ENCODE measurements at regions not wholly inside any gene's neighbourhood (a gene's known extent, or its start where the extent isn't known, plus 50 kb on each side); places are given as distances from the start of the nearest gene placed in this dataset.
"Not testable (repeated sequence)": the region's sequence is repeated elsewhere in the genome, so short reads cannot be mapped to it uniquely, and the experiment has no call there.

GRCh38 chr5:165349735-165350134 lies 1844.3 kb downstream of the MAT2B start:
- DNase-seq (ENCODE audit: low read depth, low spot score) = no peak

- DNase-seq (ENCODE audit: low read depth, low spot score) = no peak
Observed at GRCh38 chr5:165351342-165351741, 1845.9 kb downstream of the MAT2B start.

GRCh38 chr5:165360366-165360765 lies 1854.9 kb downstream of the MAT2B start:
- no peak for DNase-seq (ENCODE audit: low read depth, low spot score)

GRCh38 chr5:165360784-165361542 lies 1855.5 kb downstream of the MAT2B start:
- no peak for DNase-seq (ENCODE audit: low read depth, low spot score)

GRCh38 chr5:165370233-165370632 lies 1864.8 kb downstream of the MAT2B start:
- DNase-seq (ENCODE audit: low read depth, low spot score) = no peak

GRCh38 chr5:165370794-165371193 lies 1865.4 kb downstream of the MAT2B start:
- DNase-seq (ENCODE audit: low read depth, low spot score) = no peak

GRCh38 chr5:165375201-165375600 lies 1869.8 kb downstream of the MAT2B start:
- no peak for DNase-seq (ENCODE audit: low read depth, low spot score)

GRCh38 chr5:165393839-165394238 lies 1888.4 kb downstream of the MAT2B start:
- DNase-seq (ENCODE audit: low read depth, low spot score) = no peak

- DNase-seq (ENCODE audit: low read depth, low spot score) = no peak
Observed at GRCh38 chr5:165397516-165397915, 1892.1 kb downstream of the MAT2B start.

GRCh38 chr5:165400086-165400485 lies 1894.7 kb downstream of the MAT2B start:
- DNase-seq (ENCODE audit: low read depth, low spot score) = no peak

GRCh38 chr5:165404917-165405316 lies 1899.5 kb downstream of the MAT2B start:
- DNase-seq (ENCODE audit: low read depth, low spot score) = no peak

GRCh38 chr5:165405340-165405739 lies 1899.9 kb downstream of the MAT2B start:
- no peak for DNase-seq (ENCODE audit: low read depth, low spot score)

- no peak for DNase-seq (ENCODE audit: low read depth, low spot score)
Observed at GRCh38 chr5:165407352-165407751, 1901.9 kb downstream of the MAT2B start.

GRCh38 chr5:165410476-165410875 lies 1905.1 kb downstream of the MAT2B start:
- DNase-seq (ENCODE audit: low read depth, low spot score) = no peak

GRCh38 chr5:165411532-165411931 lies 1906.1 kb downstream of the MAT2B start:
- DNase-seq (ENCODE audit: low read depth, low spot score) = not testable (repeated sequence)

GRCh38 chr5:165420493-165420892 lies 1915.1 kb downstream of the MAT2B start:
- DNase-seq (ENCODE audit: low read depth, low spot score) = no peak

- DNase-seq (ENCODE audit: low read depth, low spot score) = no peak
Observed at GRCh38 chr5:165423697-165424299, 1918.4 kb downstream of the MAT2B start.

- DNase-seq (ENCODE audit: low read depth, low spot score) = no peak
Observed at GRCh38 chr5:165425594-165425993, 1920.2 kb downstream of the MAT2B start.

- no peak for DNase-seq (ENCODE audit: low read depth, low spot score)
Observed at GRCh38 chr5:165448753-165449152, 1943.3 kb downstream of the MAT2B start.

GRCh38 chr5:165457859-165458481 lies 1952.6 kb downstream of the MAT2B start:
- no peak for DNase-seq (ENCODE audit: low read depth, low spot score)

- DNase-seq (ENCODE audit: low read depth, low spot score) = no peak
Observed at GRCh38 chr5:165459232-165459631, 1953.8 kb downstream of the MAT2B start.

- DNase-seq (ENCODE audit: low read depth, low spot score) = no peak
Observed at GRCh38 chr5:165460911-165461310, 1955.5 kb downstream of the MAT2B start.

GRCh38 chr5:165477546-165477945 lies 1972.1 kb downstream of the MAT2B start:
- no peak for DNase-seq (ENCODE audit: low read depth, low spot score)

Measured in pulmonary artery endothelial cell (primary cell).